SK-N-MC (cell line): ENCODE measurements at regions not wholly inside any gene's neighbourhood (a gene's known extent, or its start where the extent isn't known, plus 50 kb on each side); places are given as distances from the start of the nearest gene placed in this dataset.
"Not testable (repeated sequence)": the region's sequence is repeated elsewhere in the genome, so short reads cannot be mapped to it uniquely, and the experiment has no call there.

Experiments used
- DNase-seq: peaks from one replicate; pipeline ENCODE4 v3.0.0-alpha.2; 2011; ENCODE audit warnings: low read depth, low spot score
- H3K27ac ChIP-seq: fragments of 200-600 bp; sonication (generic); 2 replicates; pipeline ENCODE4 v1.5.1; 2016; ENCODE audit warnings: mixed run types
- H3K36me3 ChIP-seq: fragments of 200-600 bp; sonication (generic); 2 replicates; pipeline ENCODE4 v1.6.1; 2017; ENCODE audit warnings: antibody characterized with exemption, low read length, mixed read lengths; ENCODE audit not compliant: insufficient read depth
- H3K4me3 ChIP-seq: fragments of 200-600 bp; sonication (generic); 2 replicates; pipeline ENCODE4 v1.5.1; 2016
- H3K9ac ChIP-seq: fragments of 200-600 bp; sonication (generic); 2 replicates; pipeline ENCODE4 v1.8.0; 2017; ENCODE audit warnings: mixed run types, mixed read lengths; ENCODE audit not compliant: insufficient read length
- H3K9me3 ChIP-seq: fragments of 200-600 bp; sonication (generic); 2 replicates; pipeline ENCODE4 v1.6.1; 2017; ENCODE audit warnings: low read depth, mild to moderate bottlenecking, antibody characterized with exemption, low read length, moderate library complexity, mixed read lengths
- EZH2 ChIP-seq: fragments of 200-600 bp; sonication (generic); IDR thresholded peaks from one replicate; pipeline ENCODE4 v1.6.1; 2017; ENCODE audit warnings: antibody characterized with exemption
- FOXP2 ChIP-seq: optimal IDR thresholded peaks from 2 replicates; pipeline ENCODE3; 2011; ENCODE audit warnings: mild to moderate bottlenecking, moderate library complexity; ENCODE audit not compliant: insufficient read depth; ENCODE audit errors: extremely low read length, control extremely low read depth
- POLR2AphosphoS5 ChIP-seq: IDR thresholded peaks from 2 replicates; pipeline ENCODE4 v1.6.1; 2012; ENCODE audit warnings: mild to moderate bottlenecking, low read depth, low read length, borderline replicate concordance

DNA sequence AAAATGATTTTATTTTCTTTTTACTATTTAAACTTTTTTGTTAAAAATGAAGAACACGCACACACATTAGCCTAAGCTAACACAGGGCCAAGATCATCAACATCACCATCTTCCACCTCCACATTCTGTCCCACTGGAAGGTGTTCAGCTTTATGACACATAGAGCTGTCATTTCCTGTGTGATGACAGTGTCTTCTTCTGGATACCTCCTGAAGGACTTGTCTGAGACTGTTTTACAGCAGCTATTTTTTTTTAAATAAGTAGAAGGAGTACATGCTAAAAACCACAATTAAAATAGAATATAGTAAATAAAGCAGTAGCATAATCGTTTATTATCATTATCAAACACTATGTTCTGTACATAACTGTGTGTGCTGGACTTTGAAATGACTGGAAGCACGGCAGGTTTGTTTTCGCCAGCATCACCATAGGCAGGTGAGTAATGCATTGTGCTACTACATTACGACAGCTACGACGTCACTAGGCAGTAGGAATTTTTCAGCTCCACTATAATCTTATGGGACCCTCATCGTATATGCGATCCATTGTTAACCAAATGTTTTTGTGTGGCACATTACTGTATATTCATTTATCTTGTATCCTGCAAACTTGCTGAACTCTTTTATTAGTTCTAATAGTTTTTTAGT lies 72.8 kb downstream of the KLF15 start:
- H3K4me3 ChIP-seq, result no peak overlapping the region
- TF ChIP-seq EZH2 (no peak), FOXP2 (no peak), POLR2AphosphoS5 (no peak)
- no peak for DNase-seq

DNA sequence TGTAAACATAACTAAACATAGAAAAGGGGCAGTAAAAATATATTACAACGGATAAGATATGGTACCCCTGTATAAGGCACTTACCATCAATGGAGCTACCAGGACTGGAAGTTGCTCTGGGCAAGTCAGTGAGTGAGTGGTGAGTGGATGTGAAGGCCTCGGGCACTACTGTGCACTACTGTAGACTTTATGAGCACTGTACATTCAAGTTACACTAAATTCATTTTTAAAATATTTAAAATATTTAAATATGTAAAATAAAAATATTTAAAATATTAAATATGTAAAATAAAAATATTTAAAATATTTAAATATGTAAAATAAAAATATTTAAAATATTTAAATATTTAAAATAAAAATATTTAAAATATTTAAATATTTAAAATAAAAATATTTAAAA lies 73.6 kb downstream of the KLF15 start:
- H3K9ac ChIP-seq, H3K4me3 ChIP-seq, H3K27ac ChIP-seq, DNase-seq: not testable (repeated sequence)
- Histone ChIP-seq H3K36me3 (peaks cover 10% of the 10 kb centered on the region; the same call in 1 of the 2 replicates), H3K9me3 (peaks cover 16% of the 10 kb centered on the region; the same call in 1 of the 2 replicates)

More for the DNA sequence above, 72.8 kb downstream of the KLF15 start:
- peak overlapping the region; percentile 99 for H3K27ac ChIP-seq
- H3K9ac ChIP-seq, result no peak overlapping the region
- H3K9me3 ChIP-seq, result peaks cover 16% of the 10 kb centered on the region; the same call in 1 of the 2 replicates
- H3K36me3 ChIP-seq, result peaks cover 10% of the 10 kb centered on the region; the same call in 1 of the 2 replicates

DNA sequence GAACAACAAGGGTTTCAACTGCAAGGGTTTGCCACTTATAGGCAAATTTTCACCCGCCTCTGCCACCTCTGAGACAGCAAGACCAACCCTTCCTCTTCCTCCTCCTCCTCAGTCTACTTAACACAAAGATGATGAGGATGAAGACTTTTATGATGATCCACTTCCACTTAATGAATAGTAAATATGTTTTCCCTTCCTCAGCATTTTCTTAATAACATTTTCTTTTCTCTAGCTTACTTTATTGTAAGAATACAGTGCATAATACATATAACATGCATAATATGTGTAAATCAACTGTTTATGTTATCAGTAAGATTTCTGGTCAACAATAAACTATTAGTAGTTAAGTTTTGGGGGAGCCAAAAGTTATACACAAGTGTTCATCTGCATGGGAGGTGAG lies 77.4 kb downstream of the KLF15 start:
- Histone ChIP-seq H3K9me3 (peaks cover 16% of the 10 kb centered on the region; the same call in 1 of the 2 replicates), H3K4me3 (no peak overlapping the region), H3K27ac (peak overlapping the region; percentile 37; the same call in 1 of the 2 replicates), H3K36me3 (peaks cover 10% of the 10 kb centered on the region; the same call in 1 of the 2 replicates), H3K9ac (no peak overlapping the region)
- TF ChIP-seq EZH2, result no peak
- TF ChIP-seq FOXP2, result no peak
- no peak for TF ChIP-seq POLR2AphosphoS5
- DNase-seq, result no peak

DNA sequence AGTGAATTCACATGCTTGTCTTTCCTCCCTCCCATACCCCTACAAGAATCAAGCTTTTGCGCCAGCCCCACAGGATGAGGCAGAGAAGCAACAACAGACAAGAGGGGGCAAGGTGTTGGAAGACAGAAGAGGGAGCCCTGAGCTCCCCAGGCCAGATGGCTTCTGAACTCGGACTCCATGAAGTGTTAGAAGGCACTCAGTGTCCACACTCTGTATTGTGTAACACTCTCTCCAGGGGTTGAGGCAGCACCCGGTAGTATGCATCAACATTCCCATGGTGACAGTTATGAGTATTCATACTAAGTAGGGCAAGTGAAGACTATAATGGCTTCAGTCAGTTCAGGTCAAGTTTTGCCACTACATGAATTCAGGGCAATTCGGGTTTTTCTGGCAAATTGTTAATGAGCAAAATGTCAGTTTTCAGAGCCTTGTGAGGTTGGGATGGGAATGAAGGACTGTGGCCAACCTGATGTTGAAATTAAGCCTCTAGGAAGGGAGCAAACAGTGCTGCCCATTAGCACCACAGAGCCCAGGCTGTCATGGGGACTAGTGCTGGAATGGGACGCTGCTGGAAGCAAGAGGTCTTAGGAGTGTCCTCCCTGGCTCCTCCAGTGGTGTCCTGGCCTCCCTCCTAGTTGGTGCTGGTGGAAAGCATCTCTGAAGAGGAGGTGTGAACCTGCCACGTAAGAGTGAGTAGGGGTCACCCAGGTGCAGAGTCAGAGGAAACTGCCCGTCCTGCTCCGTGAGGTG lies 79.4 kb downstream of the KLF15 start:
- H3K9ac ChIP-seq, result no peak overlapping the region
- no peak for DNase-seq

DNA sequence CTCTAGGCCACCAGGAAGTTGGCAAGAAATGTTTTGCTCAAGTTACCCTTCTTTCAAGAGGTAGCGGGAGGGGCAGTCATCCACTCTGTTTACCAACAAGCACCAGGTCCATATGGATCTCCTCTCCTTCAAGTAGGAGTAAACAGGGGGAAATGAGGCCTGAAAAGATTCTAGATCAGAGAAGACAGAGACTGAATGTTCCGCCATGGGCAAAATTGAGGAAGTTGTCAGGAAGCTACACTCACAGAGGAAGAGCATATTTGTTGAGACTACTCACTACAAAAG lies 81.6 kb downstream of the KLF15 start:
- no peak for TF ChIP-seq POLR2AphosphoS5
- TF ChIP-seq EZH2, result no peak
- Histone ChIP-seq H3K27ac (no peak overlapping the region), H3K36me3 (no peaks in the 10 kb centered on the region), H3K9me3 (peaks cover 3% of the 10 kb centered on the region; the same call in 1 of the 2 replicates), H3K4me3 (no peak overlapping the region), H3K9ac (no peak overlapping the region)
- DNase-seq, result no peak

More for the DNA sequence above, 79.4 kb downstream of the KLF15 start:
- H3K36me3 ChIP-seq, result peaks cover 10% of the 10 kb centered on the region; the same call in 1 of the 2 replicates
- peaks cover 16% of the 10 kb centered on the region; the same call in 1 of the 2 replicates for H3K9me3 ChIP-seq
- H3K4me3 ChIP-seq, result no peak overlapping the region
- H3K27ac ChIP-seq, result no peak overlapping the region
- TF ChIP-seq FOXP2 (no peak), POLR2AphosphoS5 (no peak), EZH2 (no peak)

DNA sequence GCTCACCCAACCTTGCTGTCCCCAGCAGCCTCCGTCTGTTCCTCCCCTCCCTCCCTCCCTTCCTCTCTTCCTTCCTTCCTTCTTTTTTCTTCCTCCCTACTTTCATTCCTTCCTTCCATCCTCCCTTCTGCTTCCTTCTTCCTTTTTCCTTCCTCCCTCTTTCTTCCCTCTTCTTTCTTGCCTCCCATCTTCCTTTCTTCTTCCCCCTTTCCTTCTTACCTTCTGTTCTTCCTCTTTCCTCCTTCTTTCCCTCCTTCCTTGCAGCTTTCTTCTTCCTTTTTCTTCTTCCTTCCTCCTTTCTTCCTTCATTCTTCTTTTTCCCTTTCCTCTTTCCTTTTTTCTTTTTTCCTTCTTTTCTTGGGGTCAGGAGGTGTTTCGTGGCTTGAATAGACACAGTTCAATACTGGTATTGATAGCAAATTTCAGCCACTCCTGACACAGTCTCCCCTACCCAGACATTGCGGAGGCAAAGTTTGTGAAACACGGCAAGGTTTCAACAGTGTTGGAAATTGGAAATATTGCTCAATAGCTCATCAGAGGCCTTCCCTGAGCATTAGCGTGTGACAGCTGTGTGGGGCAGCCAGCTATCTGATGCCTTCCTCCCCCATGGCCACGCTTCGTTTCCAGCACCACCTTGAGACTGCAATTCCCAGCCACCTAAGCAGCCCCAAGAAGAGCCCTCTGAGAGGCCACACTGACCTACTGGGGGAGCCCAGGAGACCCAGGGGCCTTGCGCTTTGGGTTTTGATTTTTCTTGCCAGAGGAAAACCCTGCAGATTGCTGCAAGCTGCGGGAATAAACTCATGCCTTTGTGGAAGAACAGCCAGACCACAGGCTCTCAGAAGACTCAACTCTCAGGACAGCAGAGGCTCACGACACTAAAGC lies 82.2 kb downstream of the KLF15 start:
- no peaks in the 10 kb centered on the region for H3K36me3 ChIP-seq
- no peak for TF ChIP-seq FOXP2
- TF ChIP-seq EZH2, result no peak
- TF ChIP-seq POLR2AphosphoS5, result no peak
- H3K9ac ChIP-seq, result no peak overlapping the region
- no peak overlapping the region for H3K4me3 ChIP-seq
- 0 out of 2 replicates have a peak overlapping the region, but pooled peaks have one; percentile 13 for H3K27ac ChIP-seq
- peaks cover 3% of the 10 kb centered on the region; the same call in 1 of the 2 replicates for H3K9me3 ChIP-seq
- no peak for DNase-seq

DNA sequence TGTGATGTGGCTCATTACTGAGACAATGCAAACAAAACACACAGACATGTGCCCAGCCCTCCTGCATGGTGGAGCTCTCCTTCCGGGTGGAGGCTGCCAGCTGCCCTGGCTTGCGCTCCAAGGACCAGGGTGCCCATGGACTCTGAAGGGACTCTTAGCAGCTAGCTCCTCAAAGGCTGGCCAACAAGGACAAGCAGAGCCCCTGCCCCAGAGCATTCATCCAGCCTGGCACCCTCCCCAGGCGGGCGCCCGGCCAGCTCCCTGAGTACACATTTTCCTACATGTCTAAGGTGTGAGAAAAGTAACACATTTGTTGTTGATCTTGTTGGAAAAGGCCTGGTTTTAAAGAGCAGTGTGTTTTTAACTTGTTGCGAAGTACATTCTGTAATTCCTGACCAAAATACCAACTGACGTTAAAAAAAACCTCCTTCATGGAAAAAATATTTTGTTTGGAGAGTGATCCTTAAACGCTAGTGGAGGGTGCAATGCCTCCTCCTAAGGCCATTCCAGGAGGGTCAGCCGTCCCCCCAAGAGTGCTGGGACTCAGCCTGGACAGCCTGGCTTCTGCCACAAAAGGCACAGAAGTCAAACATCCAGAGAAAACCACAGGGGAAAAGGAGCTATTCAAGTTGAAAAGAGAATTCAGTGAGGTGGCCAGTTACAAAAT lies 86.9 kb downstream of the KLF15 start:
- DNase-seq, result no peak
- no peak for TF ChIP-seq EZH2
- TF ChIP-seq FOXP2, result no peak
- no peak for TF ChIP-seq POLR2AphosphoS5
- no peaks in the 10 kb centered on the region for H3K36me3 ChIP-seq
- peak overlapping the region; percentile 71 for H3K27ac ChIP-seq
- peaks cover 3% of the 10 kb centered on the region; the same call in 1 of the 2 replicates for H3K9me3 ChIP-seq
- H3K4me3 ChIP-seq, result no peak overlapping the region
- no peak overlapping the region for H3K9ac ChIP-seq
